ENCODE measurements at regions not wholly inside any gene's neighbourhood (a gene's known extent, or its start where the extent isn't known, plus 50 kb on each side); places are given as distances from the start of the nearest gene placed in this dataset.
"Not testable (repeated sequence)": the region's sequence is repeated elsewhere in the genome, so short reads cannot be mapped to it uniquely, and the experiment has no call there.

DNA sequence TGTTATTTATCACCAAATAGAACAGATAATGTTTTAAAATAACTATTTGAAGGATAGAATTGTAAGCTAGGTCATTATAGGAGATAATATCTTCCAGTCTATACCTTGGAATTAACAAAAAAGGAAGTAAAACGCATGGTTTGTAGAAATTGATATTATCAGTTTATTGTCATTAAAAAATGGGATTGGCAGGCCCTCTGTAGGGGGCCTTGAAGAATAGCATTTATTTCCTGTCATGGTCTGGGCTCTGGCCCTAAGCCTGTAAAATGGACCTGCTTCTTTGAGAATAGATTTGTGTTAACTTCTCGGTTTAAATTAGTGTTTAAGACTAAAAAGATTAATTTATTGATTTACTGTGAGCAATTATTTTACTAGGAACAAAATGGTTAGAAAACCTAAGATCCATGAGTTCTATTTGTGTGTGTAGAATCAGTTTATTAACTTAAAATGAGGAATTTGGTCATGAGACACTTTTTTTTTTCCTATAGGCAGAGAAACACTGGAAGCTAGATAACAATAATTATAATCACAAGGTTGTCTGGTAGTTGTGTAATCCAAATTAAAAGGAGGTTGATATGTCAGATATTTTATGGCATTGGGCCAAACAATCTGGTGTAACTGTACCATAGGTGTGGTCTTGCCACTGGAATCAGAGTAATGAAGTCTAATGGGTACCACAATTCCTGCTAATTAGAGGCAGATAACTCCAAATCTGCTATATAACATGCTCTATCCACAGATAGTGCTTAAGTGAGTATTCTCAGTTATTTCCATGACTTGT is 197.4 kb upstream of the FOXP2 start:
- Mint-ChIP-seq H3K9me3 (no peaks in the 10 kb centered on the region), H3K36me3 (no peaks in the 10 kb centered on the region), H3K27ac (no peak overlapping the region)
- DNase-seq (ENCODE audit: low spot score in 2 of 2): no peak
- ATAC-seq: no peak

DNA sequence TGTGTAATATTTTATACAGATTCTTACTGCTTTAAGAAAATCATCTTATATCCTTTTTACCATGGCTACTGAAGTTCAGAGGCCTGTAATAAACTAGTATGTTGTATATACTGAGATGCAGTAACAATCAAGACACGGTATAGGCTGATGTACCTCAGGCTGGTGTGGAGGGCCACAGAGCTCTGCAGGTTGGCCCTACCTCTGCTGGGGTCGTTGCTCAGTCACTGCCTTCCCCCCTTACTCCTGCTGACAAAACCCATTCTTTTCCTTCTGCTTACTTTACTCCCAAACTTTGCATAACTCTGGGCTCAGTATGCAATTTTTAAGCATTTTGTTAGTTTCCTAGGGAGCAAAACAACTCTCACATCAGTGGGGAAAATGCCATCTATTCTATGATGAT is 200.1 kb upstream of the FOXP2 start:
- ATAC-seq: no peak
- Mint-ChIP-seq H3K27ac (no peak overlapping the region), H3K36me3 (peaks cover 0 to 8% of the 10 kb centered on the region in 2 donors)

DNA sequence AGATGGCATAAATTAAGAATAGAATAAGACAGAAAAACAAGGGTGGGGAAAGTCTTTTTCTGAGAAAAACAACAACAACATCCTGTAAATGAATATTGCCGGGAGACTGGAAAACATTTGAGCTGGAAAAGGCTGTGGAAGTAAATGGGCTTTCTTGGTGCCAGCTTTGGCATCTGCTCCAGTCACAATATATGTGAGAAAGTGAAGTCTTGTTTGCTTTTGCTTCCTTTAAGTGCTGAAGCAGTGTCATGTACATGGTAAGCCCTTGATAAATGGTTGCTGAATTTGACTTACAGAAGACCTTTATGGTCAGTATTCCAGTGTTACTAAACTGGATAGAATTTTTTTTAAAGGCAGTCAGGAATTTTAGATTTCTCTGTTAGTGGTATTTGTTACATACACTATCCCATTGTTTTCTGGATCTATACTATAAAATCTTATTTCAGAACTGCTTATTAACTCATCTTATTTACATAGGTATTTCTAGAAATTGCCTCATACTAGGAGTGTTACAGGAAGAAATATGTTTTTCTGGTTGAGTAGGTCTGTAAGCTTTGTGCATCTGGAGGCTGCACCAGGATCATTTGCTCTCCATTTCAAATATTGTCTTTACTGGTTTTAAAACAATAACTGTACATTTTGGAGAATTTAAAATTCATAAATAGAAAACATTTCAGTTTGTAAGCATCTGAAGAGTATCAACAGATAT is 201.7 kb upstream of the FOXP2 start:
- ATAC-seq (no peak), DNase-seq (ENCODE audit: low spot score in 2 of 2) (no peak)
- H3K9me3 Mint-ChIP-seq: peaks cover 0 to 6% of the 10 kb centered on the region in 2 donors
- peaks cover 0 to 8% of the 10 kb centered on the region in 2 donors for H3K36me3 Mint-ChIP-seq
- H3K27ac Mint-ChIP-seq: no peak overlapping the region

More for the DNA sequence above, 200.1 kb upstream of the FOXP2 start:
- DNase-seq (ENCODE audit: low spot score in 2 of 2): no peak
- peaks cover 0 to 5% of the 10 kb centered on the region in 2 donors for H3K9me3 Mint-ChIP-seq

DNA sequence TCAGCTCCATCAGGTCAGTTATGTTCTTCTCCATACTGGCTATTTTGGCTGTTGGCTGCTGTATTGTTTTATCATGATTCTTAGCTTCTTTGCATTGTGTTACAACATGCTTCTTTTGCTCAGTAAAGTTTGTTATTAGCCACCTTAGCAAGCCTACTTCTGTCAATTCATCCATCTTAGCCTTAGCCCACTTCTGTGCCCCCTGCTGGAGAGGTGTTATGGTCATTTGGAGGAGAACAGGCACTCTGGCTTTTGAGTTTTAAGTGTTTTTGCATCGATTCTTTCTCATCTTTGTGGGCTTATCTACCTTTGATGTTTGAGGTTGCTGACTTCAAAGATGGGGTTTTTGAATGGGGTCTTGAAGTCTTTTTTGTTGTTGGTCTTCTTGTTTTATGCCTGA is 204.6 kb upstream of the FOXP2 start:
- ATAC-seq: no peak
- Mint-ChIP-seq H3K36me3 (peaks cover 0 to 8% of the 10 kb centered on the region in 2 donors), H3K9me3 (peaks cover 0 to 6% of the 10 kb centered on the region in 2 donors), H3K27ac (no peak overlapping the region)
- DNase-seq (ENCODE audit: low spot score in 2 of 2): no peak

DNA sequence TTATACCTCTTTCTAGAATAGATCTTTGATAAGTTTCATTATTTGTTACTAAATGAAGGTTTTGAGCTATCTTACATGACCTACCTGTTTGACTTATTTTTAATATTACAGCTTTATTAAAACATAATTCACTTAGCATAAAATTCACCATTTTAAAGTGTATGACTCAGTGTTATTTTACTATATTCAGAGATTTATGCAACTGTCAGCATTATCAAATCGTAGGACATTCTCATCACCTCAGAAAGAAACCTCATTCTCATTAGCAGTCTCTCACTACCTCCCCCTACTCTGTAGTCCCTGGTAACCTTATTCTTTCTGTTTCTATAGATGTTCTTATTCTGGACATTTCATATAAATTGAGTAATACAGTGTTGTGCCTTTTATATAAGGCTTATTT is 207.9 kb upstream of the FOXP2 start:
- ATAC-seq (no peak), DNase-seq (ENCODE audit: low spot score in 2 of 2) (no peak)
- peaks cover 5 to 6% of the 10 kb centered on the region in 2 donors for H3K9me3 Mint-ChIP-seq
- H3K27ac Mint-ChIP-seq: no peak overlapping the region
- H3K36me3 Mint-ChIP-seq: peaks cover 0 to 8% of the 10 kb centered on the region in 2 donors

DNA sequence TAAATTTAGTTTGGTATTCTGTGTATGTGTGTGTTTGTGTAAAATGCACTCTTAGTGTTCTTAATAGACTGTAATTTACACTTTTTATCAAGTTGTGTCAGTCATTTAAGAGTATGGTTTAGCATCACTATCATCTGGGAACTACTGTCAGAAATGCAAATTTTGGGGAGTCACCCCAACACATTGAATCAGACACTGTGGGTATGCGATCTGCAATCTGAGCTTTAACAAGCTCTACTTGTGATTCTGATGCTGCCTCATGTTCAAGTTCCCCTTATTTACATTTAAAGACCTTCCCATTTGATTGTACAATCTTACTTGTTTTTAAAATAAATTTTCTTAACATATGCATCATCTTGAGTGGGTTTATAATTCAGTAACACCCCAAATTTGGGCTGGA is 218.1 kb upstream of the FOXP2 start:
- no peaks in the 10 kb centered on the region for H3K9me3 Mint-ChIP-seq
- no peak for ATAC-seq
- DNase-seq (ENCODE audit: low spot score in 2 of 2): no peak

DNA sequence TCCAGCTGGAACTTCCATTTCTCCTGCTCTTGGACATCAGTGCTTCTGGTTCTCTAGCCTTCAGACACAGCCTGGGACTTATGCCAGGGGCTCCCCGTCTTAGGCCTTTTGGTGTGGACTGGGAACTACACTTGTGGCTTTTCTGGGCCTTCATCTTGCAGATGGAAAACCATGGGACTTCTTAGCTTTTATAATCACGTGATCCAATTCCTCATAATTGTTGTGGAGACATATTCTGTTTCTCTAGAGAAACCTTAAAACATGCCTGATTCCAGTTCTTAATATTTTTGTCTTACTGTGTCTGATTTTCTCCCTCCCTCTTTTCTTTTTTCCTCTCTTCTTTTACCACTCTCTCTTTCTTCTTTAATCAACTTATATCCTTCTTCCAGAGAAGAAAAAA is 224.2 kb upstream of the FOXP2 start:
- DNase-seq (ENCODE audit: low spot score in 2 of 2): no peak
- Mint-ChIP-seq H3K36me3 (no peaks in the 10 kb centered on the region), H3K9me3 (no peaks in the 10 kb centered on the region), H3K27ac (no peak overlapping the region)
- ATAC-seq: no peak

More for the DNA sequence above, 218.1 kb upstream of the FOXP2 start:
- Mint-ChIP-seq H3K36me3 (no peaks in the 10 kb centered on the region), H3K27ac (no peak overlapping the region)

DNA sequence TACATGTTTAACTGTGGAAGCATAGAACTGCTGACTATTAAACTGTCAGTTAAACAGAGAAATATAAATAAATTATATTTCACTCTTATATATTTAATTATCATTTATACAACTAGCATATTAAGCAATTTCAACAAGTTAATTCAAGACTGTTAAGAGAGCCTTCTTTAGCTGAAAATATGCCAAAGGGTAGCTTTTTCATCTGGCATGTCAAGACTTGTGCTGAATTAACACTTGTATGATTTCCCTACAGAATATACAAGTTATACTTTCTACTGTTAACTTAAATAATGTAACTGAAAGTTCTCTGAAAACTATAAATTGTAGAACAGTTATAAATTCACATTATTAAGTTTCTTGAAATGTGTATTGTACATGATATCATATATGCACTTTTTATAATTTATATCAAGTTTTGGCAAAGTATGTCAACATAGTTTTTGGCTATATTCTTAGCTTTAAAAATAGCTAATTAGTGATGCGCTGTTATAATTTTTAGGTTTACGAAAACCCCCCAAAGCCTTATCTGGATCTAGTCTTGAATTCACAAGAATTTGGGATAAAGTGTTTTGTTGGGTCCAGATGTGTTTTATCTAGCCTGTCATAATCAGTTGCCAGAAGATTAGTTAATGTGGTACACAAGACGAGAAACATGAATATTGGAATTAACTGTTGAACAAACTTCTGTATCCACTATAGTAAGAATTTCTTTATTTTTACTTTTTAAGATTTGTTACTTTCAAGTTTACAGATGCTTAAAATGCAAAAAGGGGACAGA is 231.1 kb upstream of the FOXP2 start:
- Mint-ChIP-seq H3K27ac (no peak overlapping the region), H3K9me3 (no peaks in the 10 kb centered on the region), H3K36me3 (no peaks in the 10 kb centered on the region)
- no peak for ATAC-seq
- DNase-seq (ENCODE audit: low spot score in 2 of 2): no peak

DNA sequence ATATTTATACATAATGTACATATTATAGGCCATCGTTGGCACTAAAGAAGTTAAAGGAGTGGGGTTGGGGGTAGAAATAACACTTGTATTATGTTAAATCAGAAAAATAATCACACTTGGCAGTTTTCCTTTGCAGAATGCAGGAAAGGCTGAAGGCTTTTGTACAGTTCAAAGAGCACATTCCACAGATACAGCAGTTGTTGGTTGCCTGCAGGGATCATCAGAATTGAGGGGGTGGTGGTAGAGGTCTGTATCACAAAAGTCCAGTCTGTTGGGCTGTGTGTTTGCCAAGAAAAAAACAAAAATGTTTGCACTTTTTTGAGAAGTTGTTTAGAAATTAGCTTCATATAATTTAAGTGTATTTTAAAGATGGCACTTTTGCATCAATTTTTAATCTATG is 231.8 kb upstream of the FOXP2 start:
- no peak for ATAC-seq
- H3K27ac Mint-ChIP-seq: no peak overlapping the region
- no peak for DNase-seq (ENCODE audit: low spot score in 2 of 2)
- no peaks in the 10 kb centered on the region for H3K36me3 Mint-ChIP-seq
- no peaks in the 10 kb centered on the region for H3K9me3 Mint-ChIP-seq

DNA sequence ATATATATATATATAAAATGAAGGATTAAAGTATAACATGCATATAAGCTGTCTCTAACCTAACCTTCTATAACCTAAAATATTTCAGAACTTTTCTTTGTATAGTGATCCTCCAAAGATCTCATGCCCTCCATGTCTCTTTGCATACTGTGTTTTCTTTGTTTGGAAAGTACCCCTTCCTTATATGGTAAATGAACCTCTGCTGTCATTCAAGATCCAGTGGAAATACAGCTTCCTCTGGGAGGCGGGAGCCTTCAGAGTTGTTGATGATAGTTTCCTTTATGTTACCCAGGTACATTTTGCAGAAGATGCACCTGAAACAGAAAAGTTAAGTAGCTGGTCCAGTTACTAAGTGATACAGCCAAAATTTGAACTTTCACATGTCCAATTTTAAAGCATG is 233.3 kb upstream of the FOXP2 start:
- Mint-ChIP-seq H3K27ac (no peak overlapping the region), H3K36me3 (no peaks in the 10 kb centered on the region), H3K9me3 (no peaks in the 10 kb centered on the region)
- no peak for DNase-seq (ENCODE audit: low spot score in 2 of 2)
- no peak for ATAC-seq

DNA sequence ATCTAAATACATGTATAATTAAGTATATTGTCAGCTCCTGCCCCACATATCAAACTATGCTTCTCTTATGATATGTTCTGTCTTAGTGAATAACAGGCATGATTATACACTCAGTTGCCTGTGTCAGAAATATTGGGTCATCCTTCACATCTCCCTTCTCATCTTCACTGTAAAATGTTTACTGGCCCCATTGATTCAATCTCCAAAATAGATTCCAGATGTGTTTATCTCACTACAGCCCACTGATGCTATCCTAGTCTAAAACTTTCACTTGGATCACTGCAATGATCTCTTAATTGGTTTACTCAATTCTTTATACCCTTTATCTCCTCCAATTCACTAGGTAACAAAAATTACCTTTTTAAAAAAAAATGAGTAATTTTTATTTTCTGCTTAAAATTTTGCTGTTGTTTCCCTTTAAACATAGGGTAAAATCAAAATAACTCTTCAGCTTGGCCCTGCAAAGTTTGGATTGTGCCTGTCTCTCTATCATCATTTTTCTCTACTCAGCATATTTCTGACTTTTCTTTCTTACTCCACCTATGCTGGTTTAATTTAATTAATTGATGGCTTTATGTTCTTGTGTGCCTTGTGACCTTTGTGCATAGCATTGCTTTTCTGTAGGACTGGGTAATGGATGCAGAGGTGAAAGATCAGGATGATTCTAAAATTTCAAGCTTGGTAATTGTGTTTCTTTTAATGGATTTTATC is 233.9 kb upstream of the FOXP2 start:
- DNase-seq (ENCODE audit: low spot score in 2 of 2) (no peak), ATAC-seq (no peak)
- H3K27ac Mint-ChIP-seq: no peak overlapping the region
- H3K36me3 Mint-ChIP-seq: no peaks in the 10 kb centered on the region
- no peaks in the 10 kb centered on the region for H3K9me3 Mint-ChIP-seq

DNA sequence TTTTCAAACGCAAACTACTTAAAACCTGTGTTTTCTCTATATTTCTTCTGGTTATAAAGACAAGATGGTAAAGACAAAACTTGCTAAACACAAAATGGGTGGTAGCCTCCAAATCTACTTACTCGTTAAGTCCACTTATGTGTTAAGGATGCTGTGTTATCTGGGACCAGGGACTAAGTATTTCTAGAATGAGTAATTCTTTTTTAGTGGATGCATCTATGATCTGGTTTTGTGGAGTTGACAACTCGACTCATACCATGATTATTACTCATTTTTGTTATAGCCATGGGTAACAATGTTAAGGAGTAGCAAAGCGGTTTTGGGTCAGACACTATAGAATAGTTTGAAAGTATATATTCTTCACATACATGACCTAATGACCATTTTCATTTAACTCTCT is 239.5 kb upstream of the FOXP2 start:
- no peak overlapping the region for H3K27ac Mint-ChIP-seq
- ATAC-seq (no peak), DNase-seq (ENCODE audit: low spot score in 2 of 2) (no peak)
- H3K9me3 Mint-ChIP-seq: peaks cover 0 to 2% of the 10 kb centered on the region in 2 donors
- H3K36me3 Mint-ChIP-seq: no peaks in the 10 kb centered on the region

DNA sequence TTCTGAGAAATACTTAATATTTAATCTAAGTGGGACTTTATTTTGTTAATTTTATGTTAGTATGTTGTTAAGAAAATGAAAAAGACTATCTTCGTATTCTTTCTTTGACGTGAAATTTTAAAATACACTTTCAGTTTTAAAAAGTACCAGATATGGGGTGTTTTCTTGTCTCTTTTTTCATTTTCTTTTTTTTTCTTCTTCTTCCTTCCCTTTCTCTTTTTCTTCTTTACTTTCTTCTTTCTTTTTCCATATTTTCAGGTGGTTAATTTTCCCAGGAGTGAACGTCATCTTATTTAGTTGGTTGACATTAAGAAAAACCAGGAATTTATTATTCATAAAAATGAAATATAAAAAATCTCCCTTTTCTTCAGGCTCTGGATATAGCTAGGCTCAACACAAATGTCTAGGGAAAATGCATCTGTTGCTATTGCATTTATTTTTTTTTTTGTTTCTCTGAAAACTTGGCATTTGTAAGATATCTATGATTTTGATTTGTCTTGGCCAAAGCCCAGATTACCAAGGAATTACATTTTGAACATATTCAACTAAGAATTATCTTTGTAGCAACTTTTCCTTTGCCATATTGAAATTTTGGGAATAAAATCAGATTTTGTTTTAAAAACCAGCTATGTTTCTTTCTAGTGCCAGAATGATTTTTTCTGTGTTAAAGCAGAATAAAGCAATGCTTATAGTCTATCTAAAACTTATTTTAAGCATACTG is 241.3 kb upstream of the FOXP2 start:
- Mint-ChIP-seq H3K27ac (no peak overlapping the region), H3K9me3 (peaks cover 0 to 10% of the 10 kb centered on the region in 2 donors), H3K36me3 (no peaks in the 10 kb centered on the region)
- no peak for ATAC-seq
- no peak for DNase-seq (ENCODE audit: low spot score in 2 of 2)

DNA sequence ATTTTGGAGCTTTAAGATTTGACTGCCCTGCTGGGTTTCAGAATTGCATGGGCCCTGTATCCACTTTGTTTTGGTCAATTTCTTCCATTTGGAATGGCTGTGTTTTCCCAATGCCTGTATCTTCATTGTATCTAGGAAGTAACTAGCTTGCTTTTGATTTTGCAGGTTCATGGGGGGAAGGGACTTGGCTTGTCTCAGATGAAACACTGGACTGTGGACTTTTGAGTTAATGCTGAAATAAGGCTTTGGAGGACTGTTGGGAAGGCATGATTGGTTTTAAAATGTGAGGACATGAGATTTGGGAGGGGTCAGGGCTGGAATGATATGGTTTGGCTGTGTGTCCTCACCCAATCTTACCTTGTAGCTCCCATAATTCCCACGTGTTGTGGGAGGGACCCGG is 245.2 kb upstream of the FOXP2 start:
- not testable (repeated sequence) for H3K27ac Mint-ChIP-seq; DNase-seq (ENCODE audit: low spot score in 2 of 2); H3K36me3 Mint-ChIP-seq; ATAC-seq
- H3K9me3 Mint-ChIP-seq: peaks cover 0 to 10% of the 10 kb centered on the region in 2 donors

DNA sequence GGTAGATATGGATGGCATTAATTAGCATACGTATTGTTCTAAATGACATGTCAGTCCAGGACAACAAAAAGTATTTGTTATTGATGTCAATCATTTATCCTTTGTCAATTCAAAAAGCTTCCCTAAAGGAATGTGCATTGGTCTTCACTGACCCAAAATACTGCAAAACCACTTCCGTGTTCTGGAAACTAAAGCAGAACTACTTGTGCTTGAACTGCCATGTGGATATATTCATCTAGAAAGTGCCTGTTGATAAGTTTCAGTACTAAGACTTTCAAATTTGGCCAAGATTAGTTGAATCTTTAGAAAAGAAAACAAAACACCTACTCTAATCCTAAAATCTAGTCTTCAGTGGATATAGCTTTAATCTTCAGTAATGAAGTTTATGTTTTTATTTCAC is 242.1 kb upstream of the PPP1R3A start:
- H3K27ac Mint-ChIP-seq: no peak overlapping the region
- no peak for DNase-seq (ENCODE audit: low spot score in 2 of 2)
- H3K36me3 Mint-ChIP-seq: no peaks in the 10 kb centered on the region
- ATAC-seq: no peak
- H3K9me3 Mint-ChIP-seq: peaks cover 0 to 5% of the 10 kb centered on the region in 2 donors

DNA sequence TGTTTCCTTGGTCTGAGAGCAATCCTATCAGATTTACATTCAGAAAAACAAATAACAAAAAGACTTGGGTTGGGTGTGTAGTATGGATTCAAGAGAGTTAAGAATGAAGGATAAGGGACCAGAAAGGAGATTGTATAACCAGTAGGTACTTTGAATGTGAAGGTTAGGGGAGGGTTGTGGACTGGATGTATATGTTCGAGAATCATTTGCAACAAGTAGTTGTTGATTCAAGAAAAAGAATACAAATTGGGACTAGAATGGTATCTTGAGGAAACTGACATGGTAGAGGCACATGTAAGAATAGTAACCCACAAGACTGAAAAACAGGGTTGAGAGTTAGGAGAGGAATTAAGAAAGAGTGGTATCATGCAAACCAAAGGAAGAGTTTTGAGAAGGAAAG is 240.0 kb upstream of the PPP1R3A start:
- ATAC-seq (no peak), DNase-seq (ENCODE audit: low spot score in 2 of 2) (no peak)
- H3K27ac Mint-ChIP-seq: no peak overlapping the region
- H3K36me3 Mint-ChIP-seq: no peaks in the 10 kb centered on the region
- H3K9me3 Mint-ChIP-seq: peaks cover 0 to 5% of the 10 kb centered on the region in 2 donors
